ENCODE measurements at regions not wholly inside any gene's neighbourhood (a gene's known extent, or its start where the extent isn't known, plus 50 kb on each side); places are given as distances from the start of the nearest gene placed in this dataset.

GRCh38 chr4:156243015-156243414 lies 289.3 kb upstream of the CTSO start:
- TF ChIP-seq, protein P1, sequence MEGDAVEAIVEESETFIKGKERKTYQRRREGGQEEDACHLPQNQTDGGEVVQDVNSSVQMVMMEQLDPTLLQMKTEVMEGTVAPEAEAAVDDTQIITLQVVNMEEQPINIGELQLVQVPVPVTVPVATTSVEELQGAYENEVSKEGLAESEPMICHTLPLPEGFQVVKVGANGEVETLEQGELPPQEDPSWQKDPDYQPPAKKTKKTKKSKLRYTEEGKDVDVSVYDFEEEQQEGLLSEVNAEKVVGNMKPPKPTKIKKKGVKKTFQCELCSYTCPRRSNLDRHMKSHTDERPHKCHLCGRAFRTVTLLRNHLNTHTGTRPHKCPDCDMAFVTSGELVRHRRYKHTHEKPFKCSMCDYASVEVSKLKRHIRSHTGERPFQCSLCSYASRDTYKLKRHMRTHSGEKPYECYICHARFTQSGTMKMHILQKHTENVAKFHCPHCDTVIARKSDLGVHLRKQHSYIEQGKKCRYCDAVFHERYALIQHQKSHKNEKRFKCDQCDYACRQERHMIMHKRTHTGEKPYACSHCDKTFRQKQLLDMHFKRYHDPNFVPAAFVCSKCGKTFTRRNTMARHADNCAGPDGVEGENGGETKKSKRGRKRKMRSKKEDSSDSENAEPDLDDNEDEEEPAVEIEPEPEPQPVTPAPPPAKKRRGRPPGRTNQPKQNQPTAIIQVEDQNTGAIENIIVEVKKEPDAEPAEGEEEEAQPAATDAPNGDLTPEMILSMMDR (conservative IDR thresholded peaks at IDR 0.05; ENCODE audit: low read depth in 2 of 2): no peak
- TF ChIP-seq EZH2 (IDR thresholded peaks at IDR 0.05; ENCODE audit: low read depth, unreplicated experiment) (no peak), JUNB (IDR thresholded peaks at IDR 0.05; ENCODE audit: unreplicated experiment) (no peak), STAT1 (IDR thresholded peaks at IDR 0.05; ENCODE audit: unreplicated experiment) (no peak), EZH2phosphoT487 (IDR thresholded peaks at IDR 0.05; ENCODE audit: unreplicated experiment) (no peak), POLR2AphosphoS5 (IDR thresholded peaks at IDR 0.05; ENCODE audit: low read depth) (no peak), CREB1 (CRISPR knock-in tag; IDR thresholded peaks at IDR 0.05; ENCODE audit: low read depth) (no peak), ZNF331 (CRISPR knock-in tag; IDR thresholded peaks at IDR 0.05; ENCODE audit: low read depth) (no peak)
- TF ChIP-seq, protein P2, sequence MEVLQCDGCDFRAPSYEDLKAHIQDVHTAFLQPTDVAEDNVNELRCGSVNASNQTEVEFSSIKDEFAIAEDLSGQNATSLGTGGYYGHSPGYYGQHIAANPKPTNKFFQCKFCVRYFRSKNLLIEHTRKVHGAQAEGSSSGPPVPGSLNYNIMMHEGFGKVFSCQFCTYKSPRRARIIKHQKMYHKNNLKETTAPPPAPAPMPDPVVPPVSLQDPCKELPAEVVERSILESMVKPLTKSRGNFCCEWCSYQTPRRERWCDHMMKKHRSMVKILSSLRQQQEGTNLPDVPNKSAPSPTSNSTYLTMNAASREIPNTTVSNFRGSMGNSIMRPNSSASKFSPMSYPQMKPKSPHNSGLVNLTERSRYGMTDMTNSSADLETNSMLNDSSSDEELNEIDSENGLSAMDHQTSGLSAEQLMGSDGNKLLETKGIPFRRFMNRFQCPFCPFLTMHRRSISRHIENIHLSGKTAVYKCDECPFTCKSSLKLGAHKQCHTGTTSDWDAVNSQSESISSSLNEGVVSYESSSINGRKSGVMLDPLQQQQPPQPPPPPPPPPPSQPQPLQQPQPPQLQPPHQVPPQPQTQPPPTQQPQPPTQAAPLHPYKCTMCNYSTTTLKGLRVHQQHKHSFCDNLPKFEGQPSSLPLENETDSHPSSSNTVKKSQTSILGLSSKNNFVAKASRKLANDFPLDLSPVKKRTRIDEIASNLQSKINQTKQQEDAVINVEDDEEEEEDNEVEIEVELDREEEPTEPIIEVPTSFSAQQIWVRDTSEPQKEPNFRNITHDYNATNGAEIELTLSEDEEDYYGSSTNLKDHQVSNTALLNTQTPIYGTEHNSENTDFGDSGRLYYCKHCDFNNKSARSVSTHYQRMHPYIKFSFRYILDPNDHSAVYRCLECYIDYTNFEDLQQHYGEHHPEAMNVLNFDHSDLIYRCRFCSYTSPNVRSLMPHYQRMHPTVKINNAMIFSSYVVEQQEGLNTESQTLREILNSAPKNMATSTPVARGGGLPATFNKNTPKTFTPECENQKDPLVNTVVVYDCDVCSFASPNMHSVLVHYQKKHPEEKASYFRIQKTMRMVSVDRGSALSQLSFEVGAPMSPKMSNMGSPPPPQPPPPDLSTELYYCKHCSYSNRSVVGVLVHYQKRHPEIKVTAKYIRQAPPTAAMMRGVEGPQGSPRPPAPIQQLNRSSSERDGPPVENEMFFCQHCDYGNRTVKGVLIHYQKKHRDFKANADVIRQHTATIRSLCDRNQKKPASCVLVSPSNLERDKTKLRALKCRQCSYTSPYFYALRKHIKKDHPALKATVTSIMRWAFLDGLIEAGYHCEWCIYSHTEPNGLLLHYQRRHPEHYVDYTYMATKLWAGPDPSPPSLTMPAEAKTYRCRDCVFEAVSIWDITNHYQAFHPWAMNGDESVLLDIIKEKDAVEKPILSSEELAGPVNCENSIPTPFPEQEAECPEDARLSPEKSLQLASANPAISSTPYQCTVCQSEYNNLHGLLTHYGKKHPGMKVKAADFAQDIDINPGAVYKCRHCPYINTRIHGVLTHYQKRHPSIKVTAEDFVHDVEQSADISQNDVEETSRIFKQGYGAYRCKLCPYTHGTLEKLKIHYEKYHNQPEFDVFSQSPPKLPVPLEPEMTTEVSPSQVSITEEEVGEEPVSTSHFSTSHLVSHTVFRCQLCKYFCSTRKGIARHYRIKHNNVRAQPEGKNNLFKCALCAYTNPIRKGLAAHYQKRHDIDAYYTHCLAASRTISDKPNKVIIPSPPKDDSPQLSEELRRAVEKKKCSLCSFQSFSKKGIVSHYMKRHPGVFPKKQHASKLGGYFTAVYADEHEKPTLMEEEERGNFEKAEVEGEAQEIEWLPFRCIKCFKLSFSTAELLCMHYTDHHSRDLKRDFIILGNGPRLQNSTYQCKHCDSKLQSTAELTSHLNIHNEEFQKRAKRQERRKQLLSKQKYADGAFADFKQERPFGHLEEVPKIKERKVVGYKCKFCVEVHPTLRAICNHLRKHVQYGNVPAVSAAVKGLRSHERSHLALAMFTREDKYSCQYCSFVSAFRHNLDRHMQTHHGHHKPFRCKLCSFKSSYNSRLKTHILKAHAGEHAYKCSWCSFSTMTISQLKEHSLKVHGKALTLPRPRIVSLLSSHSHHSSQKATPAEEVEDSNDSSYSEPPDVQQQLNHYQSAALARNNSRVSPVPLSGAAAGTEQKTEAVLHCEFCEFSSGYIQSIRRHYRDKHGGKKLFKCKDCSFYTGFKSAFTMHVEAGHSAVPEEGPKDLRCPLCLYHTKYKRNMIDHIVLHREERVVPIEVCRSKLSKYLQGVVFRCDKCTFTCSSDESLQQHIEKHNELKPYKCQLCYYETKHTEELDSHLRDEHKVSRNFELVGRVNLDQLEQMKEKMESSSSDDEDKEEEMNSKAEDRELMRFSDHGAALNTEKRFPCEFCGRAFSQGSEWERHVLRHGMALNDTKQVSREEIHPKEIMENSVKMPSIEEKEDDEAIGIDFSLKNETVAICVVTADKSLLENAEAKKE (CRISPR knock-in tag; IDR thresholded peaks at IDR 0.05): no peak

Measured in GM23338 (cell line).